ENCODE measurements at regions not wholly inside any gene's neighbourhood (a gene's known extent, or its start where the extent isn't known, plus 50 kb on each side); places are given as distances from the start of the nearest gene placed in this dataset.

DNA sequence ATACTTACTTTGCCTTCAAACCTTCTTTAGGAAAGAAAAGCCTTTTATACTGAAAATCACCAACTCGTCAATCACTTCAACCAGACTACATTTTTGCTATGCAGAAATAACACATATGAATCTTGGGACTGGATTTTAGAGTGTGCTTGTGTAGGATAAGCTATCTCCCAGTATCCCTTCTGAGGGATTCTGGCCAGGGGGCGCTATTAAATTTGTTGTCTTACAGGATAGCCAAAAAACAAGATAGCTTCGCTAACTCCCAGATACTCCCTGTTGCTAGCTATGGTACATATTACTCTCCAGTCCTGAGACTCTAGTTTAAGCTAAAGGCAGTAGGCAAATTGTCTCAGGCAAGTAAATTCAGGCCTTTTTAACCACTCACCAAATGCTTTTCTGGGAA lies 167.2 kb downstream of the LHFPL1 start:
- TF ChIP-seq, protein P1, sequence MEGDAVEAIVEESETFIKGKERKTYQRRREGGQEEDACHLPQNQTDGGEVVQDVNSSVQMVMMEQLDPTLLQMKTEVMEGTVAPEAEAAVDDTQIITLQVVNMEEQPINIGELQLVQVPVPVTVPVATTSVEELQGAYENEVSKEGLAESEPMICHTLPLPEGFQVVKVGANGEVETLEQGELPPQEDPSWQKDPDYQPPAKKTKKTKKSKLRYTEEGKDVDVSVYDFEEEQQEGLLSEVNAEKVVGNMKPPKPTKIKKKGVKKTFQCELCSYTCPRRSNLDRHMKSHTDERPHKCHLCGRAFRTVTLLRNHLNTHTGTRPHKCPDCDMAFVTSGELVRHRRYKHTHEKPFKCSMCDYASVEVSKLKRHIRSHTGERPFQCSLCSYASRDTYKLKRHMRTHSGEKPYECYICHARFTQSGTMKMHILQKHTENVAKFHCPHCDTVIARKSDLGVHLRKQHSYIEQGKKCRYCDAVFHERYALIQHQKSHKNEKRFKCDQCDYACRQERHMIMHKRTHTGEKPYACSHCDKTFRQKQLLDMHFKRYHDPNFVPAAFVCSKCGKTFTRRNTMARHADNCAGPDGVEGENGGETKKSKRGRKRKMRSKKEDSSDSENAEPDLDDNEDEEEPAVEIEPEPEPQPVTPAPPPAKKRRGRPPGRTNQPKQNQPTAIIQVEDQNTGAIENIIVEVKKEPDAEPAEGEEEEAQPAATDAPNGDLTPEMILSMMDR (IDR thresholded peaks at IDR 0.05): no peak
- TF ChIP-seq POLR2A (IDR thresholded peaks at IDR 0.05): no peak
